HG03520 (cell line): ENCODE measurements at regions not wholly inside any gene's neighbourhood (a gene's known extent, or its start where the extent isn't known, plus 50 kb on each side); places are given as distances from the start of the nearest gene placed in this dataset.

ENCODE experiments used
- ATAC-seq: cut with Tn5 transposase; IDR thresholded peaks from one replicate; pipeline ENCODE4 v1.9.1; 2021; ENCODE audit warnings: mild to moderate bottlenecking, moderate library complexity; ENCODE audit not compliant: unreplicated experiment

DNA sequence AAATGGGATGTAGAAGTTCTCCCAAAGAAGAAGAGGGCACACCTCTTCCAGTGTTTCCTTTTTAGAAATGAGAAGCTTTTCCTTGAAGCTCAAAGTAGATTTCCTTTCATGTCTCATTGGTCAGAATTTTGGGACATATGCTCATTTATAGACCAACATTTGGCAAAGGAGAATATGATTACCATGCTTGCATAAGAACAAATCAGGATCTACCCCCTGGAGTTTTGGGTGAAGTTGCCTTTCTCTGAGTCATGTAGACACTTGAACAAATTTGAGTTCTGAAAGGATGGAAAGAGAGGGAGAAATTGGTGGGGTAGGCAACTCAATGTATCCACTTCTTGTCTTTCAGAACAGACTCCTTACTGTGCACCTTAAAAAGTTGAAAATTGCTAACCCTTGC is 409.0 kb downstream of the SLC4A3 start:
- ATAC-seq, result no peak

DNA sequence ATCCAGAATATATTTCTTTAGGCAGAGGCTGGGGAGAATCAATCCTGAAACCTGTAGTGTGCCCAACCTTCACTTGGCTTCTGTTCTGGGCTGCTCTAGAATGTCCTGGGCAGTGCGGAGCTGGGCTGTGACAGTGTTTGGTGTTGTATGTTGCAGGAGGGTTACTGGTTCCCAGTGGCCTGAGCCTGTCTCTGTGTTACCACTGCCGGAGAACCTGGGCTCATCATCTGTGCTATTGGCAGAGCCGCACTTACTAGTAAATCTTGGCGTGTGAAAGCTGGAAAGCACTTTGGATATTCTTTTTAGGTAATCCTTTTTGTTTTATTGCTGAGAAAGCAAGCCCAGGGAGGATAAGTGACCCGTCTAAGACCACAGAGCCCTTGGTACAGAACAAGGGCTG is 412.9 kb downstream of the SLC4A3 start:
- no peak for ATAC-seq

DNA sequence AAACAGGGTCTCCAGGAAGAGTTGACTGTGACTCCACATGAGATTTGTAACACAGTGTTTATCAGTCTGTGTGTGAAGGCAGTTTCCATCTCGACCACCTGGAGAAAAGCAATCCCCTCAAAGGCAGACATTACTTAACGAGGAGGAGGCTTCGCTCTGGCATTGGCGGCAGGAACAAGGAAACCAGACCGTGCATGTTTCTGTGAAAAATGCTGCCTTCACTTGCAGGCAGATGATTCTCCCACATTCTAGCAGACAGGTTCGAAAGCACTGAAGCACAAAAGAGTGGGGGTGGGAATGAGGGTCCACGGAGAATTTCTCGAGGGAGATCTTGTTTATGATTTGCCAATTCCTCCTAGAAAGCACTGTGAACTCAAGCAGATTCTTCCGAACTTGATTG is 414.0 kb downstream of the SLC4A3 start:
- ATAC-seq, result no peak

DNA sequence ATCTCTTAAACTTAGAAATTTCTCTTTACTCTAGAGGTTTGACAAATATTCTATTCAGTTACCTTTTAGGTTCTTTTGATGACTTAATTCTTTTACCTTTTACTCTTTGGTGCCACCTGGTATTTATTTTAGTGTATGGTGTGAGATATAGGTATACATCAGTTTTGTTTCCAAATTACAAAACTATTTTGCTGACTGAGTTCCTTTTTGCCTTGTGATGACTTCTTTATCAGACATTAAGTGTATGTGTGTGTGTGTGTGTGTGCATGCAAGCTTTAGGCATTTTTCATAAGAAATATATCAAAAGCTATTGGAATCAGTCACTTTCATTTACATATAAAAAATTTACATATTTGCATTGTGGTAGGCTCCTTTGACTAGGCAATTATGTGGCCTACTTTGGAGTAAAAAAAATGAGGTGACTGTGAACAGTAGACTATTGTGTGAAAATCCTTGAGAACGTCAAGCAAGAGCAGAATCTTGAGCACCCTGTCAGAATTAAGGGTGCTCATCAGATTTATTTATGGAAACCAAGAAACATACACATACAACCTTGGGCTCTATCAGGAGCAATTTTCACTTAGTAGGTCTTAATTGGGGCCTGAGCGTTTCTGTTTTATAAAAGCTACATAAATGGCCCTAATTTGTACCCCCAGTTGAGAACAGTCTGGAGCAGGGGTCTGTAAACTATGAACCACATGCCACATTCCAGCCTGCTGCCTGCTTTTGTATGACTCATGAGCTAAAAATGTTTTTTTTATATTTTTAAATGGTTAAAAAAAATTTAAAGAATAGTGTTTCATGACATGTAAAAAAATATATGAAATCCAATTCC is 415.9 kb downstream of the SLC4A3 start:
- no peak for ATAC-seq

DNA sequence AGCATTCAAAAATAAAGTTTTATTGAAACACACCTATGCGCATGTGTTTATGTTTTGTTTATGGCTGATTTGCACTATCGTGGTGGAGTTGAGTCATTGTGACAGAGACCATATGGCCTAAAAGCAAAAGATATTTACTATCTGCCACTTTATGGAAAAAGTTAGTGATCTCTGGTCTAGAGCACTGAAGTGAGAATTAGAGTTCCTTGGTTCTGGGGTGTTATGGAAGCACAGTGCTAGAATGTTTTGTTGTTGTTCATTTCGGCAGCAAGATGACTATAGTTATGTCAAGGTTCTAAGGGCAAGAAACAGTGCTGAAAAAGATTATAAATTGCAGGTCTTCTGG is 416.5 kb downstream of the SLC4A3 start:
- no peak for ATAC-seq

DNA sequence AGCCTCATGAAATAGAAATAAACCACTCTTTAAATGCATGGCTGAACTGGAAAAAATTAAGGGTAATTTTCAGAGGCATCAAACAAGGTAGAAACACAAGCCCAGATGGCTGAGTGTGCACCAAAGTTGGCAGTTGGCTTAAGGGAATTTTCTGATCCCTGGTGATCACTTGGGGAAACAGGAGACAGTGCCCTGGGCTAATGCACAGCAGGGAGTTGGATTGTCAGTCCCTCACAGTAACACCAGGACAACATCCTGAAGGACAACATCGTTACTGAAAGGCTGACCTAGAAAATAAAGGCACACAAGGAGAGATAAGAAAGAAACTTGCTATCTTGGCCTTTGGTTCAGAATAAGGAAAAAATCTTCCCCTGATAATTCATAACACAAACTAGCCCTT is 417.0 kb downstream of the SLC4A3 start:
- no peak for ATAC-seq

DNA sequence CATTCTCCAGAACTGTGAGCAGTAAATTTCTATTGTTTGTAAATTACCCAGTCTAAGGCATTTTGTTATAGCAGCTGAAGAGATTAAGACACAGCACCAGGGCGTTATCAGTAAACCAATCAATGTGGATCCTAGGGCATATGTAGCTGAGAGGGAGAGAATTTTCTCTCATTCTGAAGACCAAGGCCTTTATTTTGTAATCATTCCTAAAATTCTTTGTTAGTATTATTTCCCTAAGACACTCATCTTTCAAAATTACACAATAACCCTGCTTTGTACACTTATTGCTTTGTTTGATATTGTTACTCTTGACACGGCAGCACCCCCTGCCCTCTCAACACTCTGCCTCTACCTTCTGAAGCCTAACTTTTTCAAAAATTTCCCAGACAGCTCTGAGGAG is 419.1 kb downstream of the SLC4A3 start:
- ATAC-seq, result no peak

DNA sequence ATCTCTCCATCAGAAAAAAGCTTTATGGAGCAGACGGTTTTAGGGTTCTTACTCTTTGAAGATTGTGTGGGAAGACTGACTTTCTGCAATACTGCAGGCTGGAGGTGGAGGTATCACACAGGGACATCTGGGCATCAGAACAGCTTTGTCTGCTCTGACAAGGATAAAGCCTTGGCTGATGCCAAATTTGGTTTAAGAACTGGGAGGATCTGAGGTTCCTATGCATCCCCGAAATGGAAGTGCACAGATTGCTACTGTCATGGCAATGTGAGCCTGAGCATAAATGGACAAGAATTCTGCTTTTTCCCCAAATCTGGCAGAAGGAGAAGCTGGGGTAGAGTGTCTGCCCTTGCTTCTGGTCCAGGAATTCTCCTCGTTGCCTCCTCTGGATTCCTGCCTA is 424.3 kb downstream of the SLC4A3 start:
- ATAC-seq, result no peak

DNA sequence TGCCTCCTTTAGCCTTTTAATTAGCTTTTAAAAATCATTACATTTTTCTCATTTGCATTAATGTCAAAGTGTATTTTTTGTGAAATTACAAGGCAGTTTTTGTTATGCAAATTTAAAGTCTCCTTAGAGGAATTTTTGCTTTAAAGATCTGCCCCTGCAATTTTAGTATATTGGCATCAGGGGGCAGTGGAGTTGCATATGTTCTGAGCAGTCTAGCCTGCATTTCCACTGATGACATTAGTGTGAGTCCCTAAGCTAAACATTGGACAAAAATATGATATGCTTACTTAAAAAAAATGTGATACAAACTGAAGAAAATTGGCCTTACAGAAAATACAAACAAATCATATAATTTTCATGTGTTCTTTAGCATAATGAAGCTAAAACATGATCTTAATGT is 426.5 kb downstream of the SLC4A3 start:
- no peak for ATAC-seq

DNA sequence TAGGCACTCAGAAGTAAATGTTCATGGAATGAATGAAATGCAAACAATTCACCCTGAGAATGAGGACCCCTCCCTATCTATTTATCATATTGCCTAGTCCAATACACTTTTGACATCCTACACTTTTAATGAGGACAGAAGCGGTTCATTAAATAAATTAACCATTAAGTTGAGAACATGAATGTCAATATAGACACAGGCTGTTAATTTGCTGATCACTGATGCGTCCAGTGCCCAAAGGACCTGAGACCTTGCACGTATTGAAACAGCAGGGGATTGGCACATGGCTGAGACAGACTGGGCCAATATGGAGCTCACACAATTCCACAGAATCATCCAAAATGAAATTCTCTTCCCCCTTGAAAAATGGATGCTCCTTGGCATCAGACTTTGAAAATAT is 430.0 kb downstream of the SLC4A3 start:
- no peak for ATAC-seq

DNA sequence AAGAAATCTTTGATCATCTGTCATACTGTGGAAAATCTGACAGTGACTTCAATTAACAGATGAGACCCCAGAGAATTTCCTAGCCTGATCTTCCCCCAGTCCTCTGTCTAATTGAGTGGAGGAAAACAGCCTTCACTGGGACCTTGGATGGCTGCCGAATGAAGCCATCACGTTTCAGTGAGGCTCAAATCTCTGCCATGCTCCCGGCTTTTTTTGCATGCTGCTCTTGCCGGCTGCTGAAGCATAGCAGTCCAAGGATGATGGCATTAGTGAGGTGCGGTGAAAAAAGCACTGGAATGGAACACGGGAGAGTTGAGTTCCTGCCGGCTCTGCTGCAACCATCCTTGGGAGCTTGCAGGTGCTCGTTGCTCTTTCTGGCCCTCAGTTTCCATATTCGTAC is 430.5 kb downstream of the SLC4A3 start:
- no peak for ATAC-seq

DNA sequence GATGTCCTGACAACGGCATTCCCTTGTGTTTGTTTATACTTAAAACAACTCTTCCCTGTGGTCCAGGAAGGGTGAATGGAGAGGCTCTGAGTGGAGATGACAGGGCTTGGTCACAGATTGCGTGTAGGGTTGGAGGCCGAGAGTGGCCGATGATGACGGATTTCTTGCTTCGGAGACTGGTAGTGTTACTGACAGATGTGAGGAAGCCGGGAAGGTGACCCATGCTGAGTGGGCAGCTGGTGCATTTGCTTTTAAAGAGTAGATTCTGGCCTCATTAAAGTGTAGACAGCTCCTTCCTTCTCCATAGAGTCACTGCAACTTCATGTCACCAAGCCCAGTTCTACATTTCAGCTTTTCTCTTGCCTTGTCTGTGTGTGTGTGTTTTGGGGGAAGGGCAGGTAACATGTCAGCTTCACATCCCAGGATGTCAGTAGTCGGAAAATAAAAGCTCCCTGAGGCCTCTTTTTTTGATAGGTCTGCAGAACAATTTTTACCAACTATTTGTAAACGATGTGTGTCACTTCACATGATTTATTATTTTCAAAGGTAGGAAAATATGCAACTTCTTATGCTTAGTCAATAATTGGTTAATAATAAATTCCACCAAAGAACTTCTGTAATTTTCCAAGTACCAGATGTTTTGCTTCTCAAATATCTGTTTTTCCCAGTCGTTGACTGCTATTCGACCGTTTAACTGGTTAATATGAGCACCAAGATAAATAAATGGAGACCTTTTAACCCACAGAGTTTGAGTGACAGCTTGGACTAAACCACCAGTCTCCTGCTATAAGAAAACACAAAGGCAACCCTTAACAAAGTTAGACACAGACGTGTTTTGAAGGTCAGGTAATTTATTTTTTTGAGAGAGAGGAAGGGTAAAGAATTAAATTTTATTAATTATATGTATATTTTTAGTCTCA is 436.9 kb downstream of the SLC4A3 start:
- ATAC-seq, result no peak

DNA sequence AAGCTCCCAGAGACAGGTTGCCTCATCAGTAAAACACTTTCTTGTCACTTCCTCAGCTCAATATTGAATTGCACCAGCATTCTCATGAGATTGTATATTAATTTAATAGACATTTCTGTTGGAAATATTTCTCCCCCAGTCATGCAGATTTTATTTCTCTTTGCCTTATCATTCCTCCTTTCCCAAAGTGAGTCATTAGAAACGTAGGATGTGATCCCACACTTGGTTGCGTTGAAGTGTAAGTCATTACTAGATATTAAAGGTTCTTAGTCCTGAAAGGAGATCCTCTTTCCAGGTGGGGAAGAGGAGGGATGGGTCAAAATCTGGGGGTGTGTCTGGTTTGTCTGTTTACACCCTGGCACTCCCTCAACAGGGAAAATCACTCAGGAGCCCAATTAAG is 438.2 kb downstream of the SLC4A3 start:
- ATAC-seq, result no peak

DNA sequence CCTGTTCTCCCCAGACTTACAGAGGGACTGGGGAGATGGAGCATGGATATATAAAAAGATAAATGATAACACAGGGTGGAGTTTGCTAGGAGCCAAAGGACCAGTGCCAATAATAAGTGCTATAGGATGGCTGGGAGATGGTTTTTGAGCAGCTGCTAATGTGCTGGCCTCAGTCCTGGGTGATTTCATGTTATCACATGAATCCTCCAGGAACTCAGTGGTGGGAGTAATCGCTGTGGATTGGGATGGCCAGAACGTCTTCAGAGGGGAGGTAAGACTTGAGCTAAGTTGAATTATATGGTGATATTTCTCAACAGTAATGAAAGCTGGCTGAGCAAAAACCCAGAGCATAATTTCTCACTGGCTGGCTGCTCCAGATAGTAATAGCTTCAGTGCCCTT is 441.4 kb downstream of the SLC4A3 start:
- no peak for ATAC-seq

DNA sequence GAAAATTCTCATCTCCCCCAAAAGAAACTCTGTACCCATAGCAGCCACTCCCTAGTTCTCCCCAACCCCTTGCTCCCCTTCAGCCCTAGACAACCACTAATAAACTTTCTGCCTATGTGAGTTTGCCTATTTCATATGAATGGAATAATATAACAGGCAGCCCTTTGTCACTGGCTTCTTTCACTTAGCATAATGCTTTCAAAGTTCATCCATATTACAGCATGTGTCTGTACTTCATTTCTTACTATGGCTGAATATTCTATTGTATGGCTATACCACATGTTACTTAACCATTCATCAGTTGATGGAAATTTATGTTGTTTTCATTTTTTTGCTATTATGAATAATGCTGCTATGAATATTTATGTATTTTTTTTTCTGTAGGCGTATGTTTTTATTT is 442.9 kb downstream of the SLC4A3 start:
- ATAC-seq, result no peak

DNA sequence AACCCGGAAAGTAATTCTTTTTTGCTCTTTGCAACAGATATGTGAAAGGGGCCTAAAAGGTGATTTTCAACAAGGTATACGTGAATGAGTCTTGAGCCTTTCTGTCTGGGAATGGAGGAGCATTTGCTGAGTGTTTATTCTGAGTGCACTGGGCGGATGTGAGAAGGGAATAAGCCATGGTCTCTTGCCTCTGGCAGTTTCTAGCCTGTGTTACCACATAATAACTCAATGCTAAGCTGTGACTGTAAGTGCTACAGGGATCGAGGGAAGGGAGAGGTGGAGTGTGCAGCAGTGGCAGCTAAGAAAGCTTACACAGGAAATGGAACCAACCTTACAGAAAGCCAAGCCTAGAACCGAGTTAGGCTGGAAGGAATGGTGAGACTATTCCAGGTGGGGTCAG is 444.3 kb downstream of the SLC4A3 start:
- ATAC-seq, result no peak

DNA sequence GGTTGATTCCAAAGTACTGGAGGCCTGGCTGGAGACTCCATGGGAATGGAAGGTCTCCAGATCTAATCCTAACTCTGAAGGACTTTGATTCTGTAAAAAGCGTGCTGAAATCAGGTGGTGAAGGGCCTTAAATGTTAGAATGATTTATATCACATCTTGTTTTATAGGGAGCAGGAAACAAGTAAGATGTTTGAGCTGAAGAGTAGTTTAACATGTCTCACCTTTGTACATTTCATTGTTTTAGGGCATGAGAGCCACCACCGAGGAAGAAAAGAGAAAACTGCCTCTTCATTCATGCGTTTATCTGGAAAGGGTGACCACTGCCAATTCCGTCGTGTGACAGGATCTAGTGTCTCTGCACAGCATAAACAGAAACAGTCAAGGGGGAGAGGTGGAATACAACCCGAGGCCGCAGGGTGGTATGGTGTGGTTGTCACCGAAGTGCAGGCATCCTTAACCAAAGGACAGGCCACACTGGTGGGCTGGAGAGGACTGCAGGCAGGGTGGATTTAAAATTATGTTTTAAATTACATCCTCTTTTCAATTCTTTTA is 445.3 kb downstream of the SLC4A3 start:
- ATAC-seq, result no peak

DNA sequence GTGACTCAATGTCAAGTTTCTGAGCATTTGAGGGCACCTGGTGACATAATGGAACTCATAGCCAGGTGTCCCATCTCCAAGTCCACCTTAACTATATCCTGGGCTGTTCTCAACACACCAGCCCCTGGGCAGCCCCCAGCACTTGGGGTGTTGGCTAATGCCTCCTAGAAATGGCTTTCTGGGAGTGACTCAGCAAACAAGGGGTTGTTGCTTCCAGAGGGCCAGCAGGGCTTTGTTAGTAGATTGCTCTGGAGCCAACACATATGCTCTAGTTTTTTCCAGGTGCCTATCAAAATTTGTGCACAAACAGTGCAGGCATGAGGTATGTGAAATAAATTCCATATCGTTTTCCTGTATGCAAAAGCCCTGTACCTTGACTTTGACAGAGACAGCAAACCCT is 448.4 kb downstream of the SLC4A3 start:
- ATAC-seq, result no peak

DNA sequence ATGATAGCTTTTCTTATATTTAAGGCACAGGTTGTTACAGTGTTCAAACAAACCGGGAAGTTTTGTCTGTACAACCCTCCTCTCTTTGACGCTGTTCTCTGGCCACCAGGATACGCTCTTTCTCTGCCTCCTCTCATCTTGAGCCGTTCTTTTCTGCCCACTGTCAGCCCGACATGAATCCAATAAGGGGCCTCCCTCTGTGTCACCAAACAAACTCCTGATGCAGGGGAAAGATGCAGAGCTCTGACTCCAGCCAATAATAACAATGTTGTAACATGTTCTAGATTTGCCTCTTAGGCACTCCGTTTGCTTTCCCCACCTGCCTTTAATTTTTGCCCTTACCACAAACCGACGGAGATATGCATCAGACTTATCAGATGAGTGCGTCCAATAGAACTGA is 449.3 kb downstream of the SLC4A3 start:
- no peak for ATAC-seq

DNA sequence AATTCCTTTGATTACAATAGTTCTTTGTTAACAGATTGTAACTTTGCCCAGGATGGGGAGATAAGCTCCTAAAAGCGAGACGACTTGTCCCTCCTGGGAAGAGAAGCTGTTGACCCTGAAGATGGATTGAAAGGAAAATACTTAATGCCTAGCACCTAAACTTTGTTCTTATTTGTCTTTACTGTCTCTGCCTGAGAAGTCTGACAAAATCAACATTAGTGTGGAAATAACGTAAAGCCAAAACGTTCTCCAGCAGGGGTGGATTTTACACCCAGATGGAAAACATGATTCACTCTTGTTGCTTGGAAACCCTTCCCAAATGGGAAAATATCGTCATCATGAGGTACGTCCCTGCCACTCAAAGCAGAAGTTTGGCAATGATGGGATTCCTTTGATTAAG is 450.1 kb downstream of the SLC4A3 start:
- ATAC-seq, result no peak

DNA sequence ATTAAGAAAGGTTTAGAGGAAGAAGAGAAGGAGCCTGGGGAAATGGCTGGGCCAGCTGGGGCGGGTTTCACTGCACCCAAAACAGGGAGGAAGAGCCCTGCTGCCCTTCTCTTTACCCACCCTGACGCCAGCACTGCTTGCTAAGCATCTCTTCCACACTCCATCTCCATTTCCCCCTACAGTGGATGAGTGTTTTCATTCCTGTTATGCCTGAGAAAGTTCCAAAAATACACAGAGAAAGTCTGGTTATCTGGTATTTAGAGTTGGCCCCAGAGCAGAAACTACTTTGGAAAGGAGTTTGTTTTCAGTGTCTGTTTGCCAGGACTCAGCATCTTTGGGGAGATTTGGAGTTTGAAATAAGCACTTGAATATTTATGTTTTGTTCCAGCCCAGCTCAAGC is 451.0 kb downstream of the SLC4A3 start:
- ATAC-seq, result no peak

DNA sequence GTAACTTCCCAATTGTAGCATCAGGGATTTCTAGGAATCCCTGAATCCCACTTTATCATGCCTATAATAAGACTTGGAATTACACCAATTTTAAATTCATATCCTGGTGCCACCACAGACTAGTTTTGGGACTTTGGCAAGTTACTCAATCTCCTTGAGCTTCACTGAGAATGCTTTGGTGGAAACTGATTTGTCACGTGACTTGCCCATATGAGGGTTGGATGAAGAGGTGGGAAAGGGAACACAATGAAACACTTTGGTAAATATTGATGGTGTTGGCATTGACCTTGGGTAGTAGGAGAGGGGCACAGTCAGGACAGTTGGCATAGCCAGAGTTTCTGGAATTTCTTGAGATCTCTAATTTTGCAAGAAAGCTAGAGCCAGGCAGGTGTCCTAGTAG is 452.2 kb downstream of the SLC4A3 start:
- no peak for ATAC-seq
